SKM-1 (cell line): ENCODE measurements at regions not wholly inside any gene's neighbourhood (a gene's known extent, or its start where the extent isn't known, plus 50 kb on each side); places are given as distances from the start of the nearest gene placed in this dataset.
A peak's percentile ranks its signal among the peaks of the same experiment; 100 is the strongest.
"Not testable (repeated sequence)": the region's sequence is repeated elsewhere in the genome, so short reads cannot be mapped to it uniquely, and the experiment has no call there.

Experiments
- DNase-seq: peaks from one replicate; lab custom pipeline; 2025; ENCODE audit not compliant: unreplicated experiment; lab: John Stamatoyannopoulos, UW

DNA sequence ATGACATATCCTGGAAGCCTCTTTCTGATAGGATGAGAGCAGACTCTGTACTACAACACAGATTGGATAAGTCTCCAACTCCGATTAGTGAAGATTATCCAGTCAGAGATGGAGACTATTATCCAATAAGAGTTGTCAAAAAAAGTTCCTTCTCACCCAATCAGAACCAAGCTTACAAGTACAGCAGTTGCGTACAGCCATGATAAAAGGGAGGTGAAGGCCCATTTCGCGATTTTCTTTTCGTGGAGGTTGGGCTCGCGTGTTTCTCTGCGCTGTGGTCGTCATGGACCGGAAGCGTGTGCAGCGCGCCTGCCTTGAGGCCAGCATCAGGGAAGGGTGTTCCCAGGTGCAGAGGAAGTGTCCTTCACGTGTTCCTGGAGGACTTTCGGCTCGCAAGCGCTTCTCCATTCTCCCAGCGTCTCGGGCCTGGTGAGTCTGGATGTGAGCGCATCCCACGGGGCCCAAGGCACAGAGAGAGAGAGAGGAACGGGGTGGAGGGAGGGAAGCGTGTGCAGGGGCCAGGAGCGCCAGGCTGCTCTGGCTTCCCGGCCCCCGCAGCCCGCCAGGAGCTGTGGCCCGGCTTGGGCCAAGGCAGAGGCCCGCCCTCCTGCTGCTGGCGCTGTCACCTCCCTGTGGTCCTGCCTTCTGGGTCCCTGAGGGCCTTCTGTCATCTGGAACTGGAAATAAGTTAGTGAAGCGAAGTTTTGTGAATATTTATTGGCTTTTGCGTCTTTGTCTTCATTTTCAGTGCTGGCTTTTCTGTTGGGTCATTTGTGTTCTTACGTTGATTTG, 53.9 kb downstream of the CDRT15L2 start:
- not testable (repeated sequence) for DNase-seq

DNA sequence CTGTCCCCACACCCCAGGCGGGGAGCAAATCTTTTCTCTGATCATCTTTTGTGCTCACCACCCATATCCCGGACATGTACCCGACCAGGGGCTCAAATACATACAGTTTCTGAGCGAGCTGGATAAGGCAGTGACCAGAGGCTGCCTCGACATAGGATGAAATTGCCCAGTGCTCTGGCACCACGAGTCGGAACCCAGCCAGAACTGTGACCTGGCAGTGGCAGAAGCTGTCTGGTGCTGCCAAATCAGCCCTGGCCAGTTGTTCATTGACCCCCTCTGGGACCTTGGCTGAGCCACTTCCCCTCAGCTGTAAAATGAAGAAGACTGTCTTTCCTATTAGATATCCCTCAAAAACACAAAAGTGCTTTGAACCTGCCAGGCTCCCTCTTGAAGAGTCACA, 60.6 kb downstream of the CDRT15L2 start:
- not testable (repeated sequence) for DNase-seq

- not testable (repeated sequence) for DNase-seq
Observed at GRCh38 chr17:20646661-20647272, 67.2 kb downstream of the CDRT15L2 start.

DNA sequence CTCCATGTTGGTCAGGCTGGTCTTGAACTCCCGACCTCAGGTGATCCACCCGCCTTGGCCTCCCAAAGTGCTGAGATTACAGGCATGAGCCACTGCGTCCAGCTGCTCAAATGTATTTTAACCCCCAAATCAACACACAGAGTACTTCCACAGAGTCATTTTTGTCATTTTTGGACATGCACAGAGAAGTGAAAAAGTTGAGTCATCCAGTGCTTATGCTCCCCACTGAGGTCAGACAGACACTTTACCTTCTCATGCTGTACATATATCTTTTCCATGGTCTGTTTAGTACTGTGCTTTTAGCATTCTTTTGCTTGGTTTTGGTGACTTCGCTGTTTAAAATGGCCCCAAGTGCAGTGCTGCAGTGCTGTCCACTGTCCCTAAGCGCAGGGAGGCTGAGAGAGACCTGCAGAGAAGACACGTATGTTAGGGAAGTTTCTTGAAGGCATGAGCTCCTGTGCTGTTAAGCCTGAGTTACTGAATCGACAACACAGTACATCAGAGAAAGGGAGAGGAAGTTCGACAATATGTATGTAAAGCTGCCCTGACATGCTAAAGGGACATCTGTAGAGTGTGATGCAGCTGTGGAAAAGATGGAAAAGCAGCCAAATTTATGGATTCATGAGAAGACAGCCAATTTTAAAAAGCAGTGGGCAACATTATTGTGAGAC, 69.7 kb downstream of the CDRT15L2 start:
- DNase-seq, result not testable (repeated sequence)

- peak; percentile 20 for DNase-seq
Observed at GRCh38 chr17:20651022-20651421, 71.5 kb downstream of the CDRT15L2 start.

GRCh38 chr17:20651736-20652135, 72.2 kb downstream of the CDRT15L2 start:
- DNase-seq, result not testable (repeated sequence)

- DNase-seq, result not testable (repeated sequence)
Observed at GRCh38 chr17:20653391-20653790, 73.9 kb downstream of the CDRT15L2 start.

DNA sequence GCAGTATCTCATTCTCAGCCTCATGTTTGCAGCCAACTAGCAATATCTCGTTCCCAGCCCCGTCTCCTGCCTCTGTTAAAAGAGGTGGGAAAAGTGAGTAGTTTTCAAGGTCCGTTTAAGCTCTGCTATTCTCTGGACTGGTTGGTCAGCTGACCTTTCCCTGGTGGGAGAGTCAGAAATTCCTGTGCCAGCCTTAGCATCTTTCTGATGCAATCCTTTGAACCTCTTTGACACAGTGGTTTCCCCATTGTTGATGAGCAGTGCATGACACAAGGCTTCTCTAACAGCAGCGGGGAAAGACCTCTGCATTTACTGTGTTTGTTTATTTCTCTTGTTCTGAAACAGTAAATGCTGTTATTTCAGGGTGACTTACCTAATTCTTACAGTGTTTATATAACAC, 74.6 kb downstream of the CDRT15L2 start:
- DNase-seq, result not testable (repeated sequence)

DNA sequence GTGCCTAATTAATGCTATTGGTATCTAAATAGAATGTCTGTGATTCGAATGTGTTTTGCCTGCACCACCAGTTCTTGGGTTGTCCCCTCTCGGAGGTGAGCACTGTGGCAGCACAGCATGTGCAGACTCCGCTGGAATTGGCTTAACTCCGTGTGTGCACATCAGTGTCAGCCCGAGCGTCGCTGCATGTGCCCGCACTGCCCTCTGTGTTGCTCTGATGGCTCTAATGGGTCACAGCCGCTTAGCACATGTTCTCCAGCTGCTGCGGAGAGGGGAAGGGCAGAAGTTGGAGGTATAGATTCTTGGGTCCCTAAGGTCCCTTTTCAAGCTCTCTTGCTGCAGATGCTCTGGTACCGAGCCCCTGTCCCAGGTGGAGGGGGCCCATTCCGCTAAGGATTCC, 75.1 kb downstream of the CDRT15L2 start:
- not testable (repeated sequence) for DNase-seq

DNA sequence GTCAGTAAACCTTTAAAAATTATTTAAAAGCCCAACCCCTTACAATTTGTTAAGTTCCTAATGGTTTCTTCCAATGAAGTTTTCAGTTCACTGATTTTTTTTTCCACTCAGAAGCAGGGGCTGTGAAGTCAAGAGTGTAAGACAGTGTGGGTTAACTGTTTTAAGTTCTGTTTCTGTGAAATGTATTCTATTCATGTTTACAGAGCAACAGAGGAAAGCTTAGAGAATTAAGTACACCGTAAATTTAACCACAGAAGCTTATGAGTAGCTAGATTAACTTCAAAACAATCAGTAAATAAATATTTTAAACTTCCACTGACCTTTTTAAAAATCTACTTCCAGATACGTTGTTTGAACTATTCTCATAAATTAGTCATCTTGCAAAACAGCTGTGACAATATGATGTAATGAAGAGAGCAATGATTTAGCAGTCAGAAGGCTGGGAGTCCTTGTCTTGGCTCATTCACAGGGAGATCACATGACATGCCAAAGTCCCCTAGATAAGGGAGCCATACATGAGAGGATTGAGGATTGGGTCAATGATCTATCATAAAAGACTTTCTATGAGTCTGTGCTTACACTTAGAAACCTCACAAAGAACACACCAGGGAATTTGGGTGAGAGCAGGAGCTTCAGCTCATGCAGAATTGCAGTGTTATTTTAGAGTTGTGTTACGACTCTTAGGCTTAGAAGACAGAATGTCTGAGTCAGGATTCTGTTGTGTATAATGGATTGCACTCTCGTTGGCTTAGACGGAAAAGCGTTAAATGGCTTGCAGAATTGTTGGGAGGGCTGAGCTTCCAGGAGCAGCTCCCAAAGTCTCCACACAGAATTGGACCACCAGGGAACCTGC, 85.8 kb downstream of the CDRT15L2 start:
- DNase-seq, result not testable (repeated sequence)

GRCh38 chr17:20666689-20667088, 87.2 kb downstream of the CDRT15L2 start:
- DNase-seq, result not testable (repeated sequence)

DNA sequence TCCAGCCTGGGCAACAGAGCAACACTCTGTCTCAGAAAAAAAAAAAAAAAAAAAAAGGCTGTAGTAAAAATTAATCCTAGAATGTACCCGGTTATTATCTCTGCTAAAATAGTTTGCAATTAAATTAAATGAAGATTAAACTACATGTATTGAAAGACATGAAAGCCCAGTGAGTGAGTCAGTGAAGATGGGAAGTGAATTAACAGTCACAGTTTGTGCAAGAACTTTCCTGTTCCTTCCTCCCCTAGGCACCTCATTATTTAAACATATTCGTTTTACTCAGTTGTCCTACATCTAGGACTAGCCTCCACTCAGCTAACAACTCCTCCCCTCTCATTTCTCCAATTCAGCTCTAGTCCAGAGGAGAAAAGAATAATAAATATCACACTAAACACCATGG, 88.2 kb downstream of the CDRT15L2 start:
- DNase-seq, result not testable (repeated sequence)

- DNase-seq, result not testable (repeated sequence)
Observed at GRCh38 chr17:20668316-20668715, 88.8 kb downstream of the CDRT15L2 start.

DNA sequence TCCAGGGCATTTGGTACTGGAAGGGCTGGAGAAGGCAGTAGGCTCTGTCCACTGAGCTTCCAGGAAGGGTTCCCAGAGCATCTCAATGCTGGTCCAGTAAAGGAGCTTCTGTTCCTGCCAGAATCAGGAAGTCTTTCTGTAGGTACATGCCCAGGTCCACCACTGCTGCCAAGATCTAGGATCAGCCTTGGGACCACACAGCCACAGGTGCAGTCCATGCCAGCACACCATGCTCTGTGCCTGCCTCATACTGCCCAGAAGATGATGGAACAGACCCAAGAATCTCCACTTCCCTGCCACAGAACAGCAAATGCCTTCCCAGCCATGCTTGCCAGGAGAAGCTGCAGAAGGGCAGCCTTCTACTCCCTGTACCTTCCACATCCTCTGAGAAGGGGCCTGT, 89.3 kb downstream of the CDRT15L2 start:
- not testable (repeated sequence) for DNase-seq

- DNase-seq, result not testable (repeated sequence)
Observed at GRCh38 chr17:20670506-20670905, 91.0 kb downstream of the CDRT15L2 start.

DNA sequence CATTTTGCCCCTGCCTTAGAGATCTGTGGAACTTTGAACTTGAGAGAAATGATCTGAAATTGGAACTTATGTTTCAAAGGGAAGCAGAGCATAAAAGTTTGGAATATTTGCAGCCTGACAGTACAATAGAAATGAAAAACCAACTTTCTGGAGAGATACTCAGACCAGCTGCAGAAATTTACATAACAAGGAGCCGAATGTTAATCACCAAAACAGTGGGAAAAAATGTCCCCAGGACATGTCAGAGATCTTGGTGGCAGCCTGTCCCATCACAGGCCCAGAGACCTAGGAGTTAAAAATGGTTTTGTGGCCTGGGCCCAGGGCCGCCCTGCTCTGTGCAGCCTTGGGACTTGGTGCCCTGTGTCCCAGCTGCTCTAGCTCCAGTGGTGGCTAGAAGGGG, 94.8 kb downstream of the CDRT15L2 start:
- not testable (repeated sequence) for DNase-seq

DNA sequence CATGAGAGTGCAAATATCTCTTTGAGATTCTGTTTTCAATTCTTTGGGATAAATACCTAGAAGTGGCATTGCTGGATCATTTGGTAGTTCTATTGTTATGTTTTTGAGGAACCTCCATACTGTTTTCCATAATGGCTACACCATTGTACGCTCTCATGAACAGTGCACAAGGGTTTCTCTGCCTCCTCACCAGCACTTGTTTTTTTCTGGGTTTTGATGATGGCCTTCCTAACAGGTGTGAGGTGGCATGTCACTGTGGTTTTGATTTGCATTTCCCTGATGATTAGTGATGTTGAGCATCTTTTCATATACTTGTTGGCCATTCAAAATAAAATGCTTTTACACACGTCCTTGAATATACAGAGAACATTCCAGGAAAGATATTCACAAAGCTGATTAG, 96.2 kb downstream of the CDRT15L2 start:
- DNase-seq, result not testable (repeated sequence)

DNA sequence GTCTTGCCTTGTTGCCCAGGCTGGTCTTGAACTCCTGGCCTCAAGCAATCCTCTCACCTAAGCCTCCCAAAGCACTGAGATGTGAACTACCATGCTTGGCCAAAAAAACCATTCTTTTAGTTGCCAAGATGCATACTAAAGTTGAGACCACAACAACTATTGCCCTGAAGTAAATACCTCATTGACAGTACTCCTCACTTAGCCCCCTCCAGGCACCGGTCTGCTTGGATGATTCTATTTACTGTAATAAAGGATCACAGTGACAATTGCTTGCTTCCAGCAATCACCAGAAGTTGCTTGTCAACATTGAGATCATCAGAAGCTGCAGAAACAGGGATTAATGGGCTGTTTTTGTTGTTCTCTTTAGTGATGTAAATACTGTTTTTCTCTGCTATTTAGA, 97.1 kb downstream of the CDRT15L2 start:
- DNase-seq, result not testable (repeated sequence)

GRCh38 chr17:20677469-20677868, 97.9 kb downstream of the CDRT15L2 start:
- DNase-seq, result not testable (repeated sequence)

- not testable (repeated sequence) for DNase-seq
Observed at GRCh38 chr17:20678424-20678823, 98.9 kb downstream of the CDRT15L2 start.
